SK-N-SH (cell line): ENCODE measurements at regions not wholly inside any gene's neighbourhood (a gene's known extent, or its start where the extent isn't known, plus 50 kb on each side); places are given as distances from the start of the nearest gene placed in this dataset.

Experiments used
- CTCF ChIA-PET: fragments of 300-600, 350-600 bp; formaldehyde crosslinking; extraction: SDS; loops from one replicate; lab custom pipeline; 2021; lab: Yijun Ruan, JAX
- POLR2A ChIA-PET: fragments of 350-600 bp; sonication (Branson Sonifier 250); formaldehyde crosslinking; extraction: SDS; loops from one replicate; lab custom pipeline; 2020; ENCODE audit warnings: antibody characterized with exemption, inconsistent platforms; lab: Yijun Ruan, JAX
- DNase-seq: peaks from one replicate; pipeline ENCODE4 v3.0.0; 2012
- H2AFZ ChIP-seq: fragments of 200-600 bp; sonication (generic); 2 replicates; pipeline ENCODE4 v1.8.1; 2016; ENCODE audit warnings: antibody characterized with exemption, mild to moderate bottlenecking, low read depth
- H3F3A ChIP-seq: fragments of 200-600 bp; sonication (generic); replicated peaks from 2 replicates; pipeline ENCODE3; 2016; ENCODE audit warnings: antibody characterized with exemption, mild to moderate bottlenecking; ENCODE audit not compliant: insufficient read depth
- H3K27ac ChIP-seq, 2 experiments: fragments of 200-500 bp in 1 of 2; fragments of 200-600 bp in 1 of 2; sonication (Bioruptor generic) in 1 of 2; sonication (generic), shearing (Covaris generic) in 1 of 2; 2 replicates each; pipeline versions ENCODE4 v1.5.1 to v1.6.1; 2014 to 2016; ENCODE audit warnings: low read depth in 2 of 2, inconsistent platforms in 1 of 2, low read length in 1 of 2, mild to moderate bottlenecking in 1 of 2, mixed read lengths in 1 of 2
- H3K27me3 ChIP-seq: fragments of 200-600 bp; sonication (generic), shearing (Covaris generic); 2 replicates; pipeline ENCODE4 v1.6.1; 2016; ENCODE audit warnings: mixed run types; ENCODE audit not compliant: insufficient read depth
- H3K36me3 ChIP-seq, 2 experiments: fragments of 200-500 bp in 1 of 2; fragments of 200-600 bp in 1 of 2; sonication (Bioruptor generic) in 1 of 2; sonication (generic) in 1 of 2; replicated peaks in 1 of 2; 2 replicates each; pipeline versions ENCODE3 to v1.5.1; 2014 to 2016; ENCODE audit warnings: low read length in 1 of 2, mild to moderate bottlenecking in 1 of 2; ENCODE audit not compliant: insufficient read depth in 2 of 2, control insufficient read depth in 1 of 2
- H3K4me1 ChIP-seq, 2 experiments: fragments of 200-500 bp in 1 of 2; fragments of 200-600 bp in 1 of 2; sonication (Bioruptor generic) in 1 of 2; sonication (generic), shearing (Covaris generic) in 1 of 2; 2 replicates each; pipeline versions ENCODE4 v1.5.1 to v1.6.1; 2014 to 2016; ENCODE audit warnings: low read depth in 1 of 2, low read length in 1 of 2, mixed run types in 1 of 2; ENCODE audit not compliant: insufficient read depth in 2 of 2, control insufficient read depth in 1 of 2
- H3K4me2 ChIP-seq: fragments of 200-600 bp; sonication (generic), shearing (Covaris generic); 2 replicates; pipeline ENCODE4 v1.6.1; 2017; ENCODE audit warnings: mixed run types
- H3K4me3 ChIP-seq, 2 experiments: fragments of 200-500 bp in 1 of 2; fragments of 200-600 bp in 1 of 2; sonication (Bioruptor generic) in 1 of 2; sonication (generic), shearing (Covaris generic) in 1 of 2; 2 replicates each; pipeline versions ENCODE4 v1.5.1 to v1.8.1; 2014 to 2016; ENCODE audit warnings: low read depth in 2 of 2, inconsistent platforms in 1 of 2, low read length in 1 of 2, mild to moderate bottlenecking in 1 of 2, mixed read lengths in 1 of 2, moderate library complexity in 1 of 2
- H3K79me2 ChIP-seq: fragments of 200-600 bp; sonication (generic); 2 replicates; pipeline ENCODE4 v1.8.1; 2017; ENCODE audit warnings: mild to moderate bottlenecking; ENCODE audit not compliant: insufficient read depth
- H3K9ac ChIP-seq: fragments of 200-600 bp; sonication (generic); 2 replicates; pipeline ENCODE4 v1.6.1; 2017; ENCODE audit warnings: mixed run types
- H3K9me2 ChIP-seq: fragments of 200-600 bp; sonication (generic); 2 replicates; pipeline ENCODE4 v1.6.1; 2017; ENCODE audit warnings: mixed run types
- H3K9me3 ChIP-seq: fragments of 200-600 bp; sonication (generic); 2 replicates; pipeline ENCODE4 v1.6.1; 2017; ENCODE audit warnings: mixed run types, mild to moderate bottlenecking, moderate library complexity
- H4K20me1 ChIP-seq: fragments of 200-600 bp; sonication (generic); 2 replicates; pipeline ENCODE4 v1.6.1; 2017; ENCODE audit warnings: mild to moderate bottlenecking, mixed run types; ENCODE audit not compliant: insufficient read depth
- EZH2phosphoT487 ChIP-seq: fragments of 200-600 bp; sonication (generic); IDR thresholded peaks from 2 replicates; pipeline ENCODE4 v1.6.1; 2017; ENCODE audit warnings: low read depth, mixed run types, mild to moderate bottlenecking, antibody characterized with exemption, moderate library complexity, borderline replicate concordance
- FOXM1 ChIP-seq: IDR thresholded peaks from 2 replicates; pipeline ENCODE4 v1.4.0; 2012; ENCODE audit warnings: low read depth, mild to moderate bottlenecking
- GABPA ChIP-seq: IDR thresholded peaks from 2 replicates; pipeline ENCODE4 v1.4.0; 2012; ENCODE audit warnings: low read depth, mild to moderate bottlenecking
- GATA2 ChIP-seq: sonication (generic); formaldehyde crosslinking; IDR thresholded peaks from 2 replicates; pipeline ENCODE4 v1.5.0; 2020; ENCODE audit warnings: mild to moderate bottlenecking, missing genetic modification reagents
- IRF3 ChIP-seq: fragments of 150-350 bp; IDR thresholded peaks from 2 replicates; pipeline ENCODE4 v1.6.1; 2016; ENCODE audit warnings: mild to moderate bottlenecking, low read depth, low read length
- MAX ChIP-seq: IDR thresholded peaks from 2 replicates; pipeline ENCODE4 v1.4.0; 2012; ENCODE audit warnings: low read depth
- MEF2A ChIP-seq: IDR thresholded peaks from 2 replicates; pipeline ENCODE4 v1.4.0; 2012; ENCODE audit warnings: low read depth, borderline replicate concordance
- MXI1 ChIP-seq: IDR thresholded peaks from 2 replicates; pipeline ENCODE4 v1.6.1; 2012; ENCODE audit warnings: mild to moderate bottlenecking, low read depth, low read length, improper control_type of control experiment
- NRF1 ChIP-seq: IDR thresholded peaks from 2 replicates; pipeline ENCODE4 v1.6.1; 2012; ENCODE audit warnings: low read depth, mild to moderate bottlenecking, low read length
- PBX3 ChIP-seq: IDR thresholded peaks from 2 replicates; pipeline ENCODE4; 2012
- RAD21 ChIP-seq: IDR thresholded peaks from 2 replicates; pipeline ENCODE4 v1.6.1; 2012; ENCODE audit warnings: mild to moderate bottlenecking, low read length
- RCOR1 ChIP-seq: fragments of 150-350 bp; IDR thresholded peaks from 2 replicates; pipeline ENCODE4 v1.6.1; 2017; ENCODE audit warnings: antibody characterized with exemption, low read length
- RFX5 ChIP-seq: IDR thresholded peaks from 2 replicates; pipeline ENCODE4 v1.6.1; 2012; ENCODE audit warnings: mild to moderate bottlenecking, improper control_type of control experiment, low read length
- RXRA ChIP-seq: IDR thresholded peaks from 2 replicates; pipeline ENCODE4 v1.4.0; 2012; ENCODE audit warnings: low read depth, mild to moderate bottlenecking, borderline replicate concordance
- SIN3A ChIP-seq: IDR thresholded peaks from 2 replicates; pipeline ENCODE4 v1.6.1; 2012; ENCODE audit warnings: low read depth, mild to moderate bottlenecking, low read length, moderate library complexity, borderline replicate concordance
- SMC3 ChIP-seq: IDR thresholded peaks from 2 replicates; pipeline ENCODE4 v1.6.1; 2012; ENCODE audit warnings: low read depth, low read length, improper control_type of control experiment
- TCF12 ChIP-seq: IDR thresholded peaks from 2 replicates; pipeline ENCODE4 v1.4.0; 2012
- YY1 ChIP-seq: IDR thresholded peaks from 2 replicates; pipeline ENCODE4 v1.4.0; 2012; ENCODE audit warnings: low read depth, mild to moderate bottlenecking
- ZBTB33 ChIP-seq: IDR thresholded peaks from 2 replicates; pipeline ENCODE4 v1.4.0; 2012; ENCODE audit warnings: low read depth, borderline replicate concordance
- WGBS: methylation state at CpG from one replicate; pipeline ENCODE4 v1.1.6; 2017; ENCODE audit warnings: low lambda C conversion rate; 5-methylcytosine and 5-hydroxymethylcytosine counted together
- TF ChIP-seq, protein P1 (sequence below): fragments of 200-600 bp; sonication (generic); IDR thresholded peaks from 2 replicates; pipeline ENCODE4 v1.6.1; 2017; ENCODE audit warnings: antibody characterized with exemption, mild to moderate bottlenecking, moderate library complexity

DNA sequence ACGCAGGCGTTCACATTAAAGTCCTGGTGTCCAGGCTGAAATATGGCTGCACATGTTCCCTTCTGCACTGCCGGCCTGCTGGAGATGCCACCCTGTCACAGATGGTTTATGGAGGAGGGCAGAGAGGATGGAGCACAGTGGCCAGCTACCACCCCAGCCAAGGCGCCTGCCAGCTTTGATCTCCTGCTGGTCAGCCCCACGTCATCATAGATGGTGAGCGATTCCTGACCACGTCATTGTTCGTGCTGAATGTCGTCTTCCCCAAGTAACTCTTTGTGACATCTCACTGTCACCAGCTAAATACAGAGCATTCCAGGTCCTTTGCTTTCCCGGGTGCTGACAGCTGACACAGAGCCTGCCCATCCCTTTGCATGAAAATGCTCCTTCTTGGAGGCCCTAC is 248.3 kb downstream of the TTC32 start:
- no peak overlapping the region for H2AFZ ChIP-seq
- ChIA-PET CTCF (interaction anchor here (1.1 kb wide), 1 partner anchor 14 kb away, joined by 3 read pairs; no protein-coding TSS in a partner anchor), POLR2A (no interaction called here)
- no peak for DNase-seq
- TF ChIP-seq GABPA (no peak), MXI1 (no peak), MEF2A (no peak), PBX3 (no peak), RAD21 (no peak), RCOR1 (no peak), EZH2phosphoT487 (no peak), TCF12 (no peak), RXRA (no peak), IRF3 (no peak), FOXM1 (no peak), SMC3 (no peak), RFX5 (no peak), NRF1 (no peak), YY1 (no peak), MAX (no peak), GATA2 (CRISPR knock-in tag) (no peak), ZBTB33 (no peak), SIN3A (no peak)
- TF ChIP-seq, protein P1, sequence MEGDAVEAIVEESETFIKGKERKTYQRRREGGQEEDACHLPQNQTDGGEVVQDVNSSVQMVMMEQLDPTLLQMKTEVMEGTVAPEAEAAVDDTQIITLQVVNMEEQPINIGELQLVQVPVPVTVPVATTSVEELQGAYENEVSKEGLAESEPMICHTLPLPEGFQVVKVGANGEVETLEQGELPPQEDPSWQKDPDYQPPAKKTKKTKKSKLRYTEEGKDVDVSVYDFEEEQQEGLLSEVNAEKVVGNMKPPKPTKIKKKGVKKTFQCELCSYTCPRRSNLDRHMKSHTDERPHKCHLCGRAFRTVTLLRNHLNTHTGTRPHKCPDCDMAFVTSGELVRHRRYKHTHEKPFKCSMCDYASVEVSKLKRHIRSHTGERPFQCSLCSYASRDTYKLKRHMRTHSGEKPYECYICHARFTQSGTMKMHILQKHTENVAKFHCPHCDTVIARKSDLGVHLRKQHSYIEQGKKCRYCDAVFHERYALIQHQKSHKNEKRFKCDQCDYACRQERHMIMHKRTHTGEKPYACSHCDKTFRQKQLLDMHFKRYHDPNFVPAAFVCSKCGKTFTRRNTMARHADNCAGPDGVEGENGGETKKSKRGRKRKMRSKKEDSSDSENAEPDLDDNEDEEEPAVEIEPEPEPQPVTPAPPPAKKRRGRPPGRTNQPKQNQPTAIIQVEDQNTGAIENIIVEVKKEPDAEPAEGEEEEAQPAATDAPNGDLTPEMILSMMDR, result no peak
- no peaks in the 10 kb centered on the region for H3K9me3 ChIP-seq
- H3K9ac ChIP-seq, result no peak overlapping the region
- H3F3A ChIP-seq, result no peaks in the 10 kb centered on the region
- no peaks in the 10 kb centered on the region for H3K36me3 ChIP-seq
- peaks cover 0 to 6% of the 10 kb centered on the region in 2 experiments; a peak in 1 of 4 replicates for H3K4me1 ChIP-seq
- no peak overlapping the region for H3K4me3 ChIP-seq
- no peak overlapping the region for H3K4me2 ChIP-seq
- whole genome bisulfite sequencing, result 42% methylated on average over 9 of the region's 10 CpGs
- no peaks in the 10 kb centered on the region for H3K9me2 ChIP-seq
- H3K79me2 ChIP-seq, result no peaks in the 10 kb centered on the region
- H3K27ac ChIP-seq, result no peak overlapping the region
- no peaks in the 10 kb centered on the region for H3K27me3 ChIP-seq
- H4K20me1 ChIP-seq, result no peaks in the 10 kb centered on the region
